ENCODE measurements at regions not wholly inside any gene's neighbourhood (a gene's known extent, or its start where the extent isn't known, plus 50 kb on each side); places are given as distances from the start of the nearest gene placed in this dataset.

GRCh38 chr20:39253051-39253755 lies 291.1 kb downstream of the DHX35 start:
- H3K4me3 ChIP-seq (ENCODE audit: low read depth, low read length), result no peak overlapping the region
- DNase-seq (ENCODE audit: low read depth), result no peak
- no peaks in the 10 kb centered on the region for H3K27me3 ChIP-seq (ENCODE audit: control insufficient read depth, insufficient read depth, low read length)
- H3K36me3 ChIP-seq (ENCODE audit: control insufficient read depth, insufficient read depth, low read length), result no peaks in the 10 kb centered on the region
- TF ChIP-seq CTCF (IDR thresholded peaks at IDR 0.05; ENCODE audit: insufficient read depth, low read length, poor library complexity, severe bottlenecking), result no peak

GRCh38 chr20:39252035-39252434 lies 289.9 kb downstream of the DHX35 start:
- Histone ChIP-seq H3K36me3 (ENCODE audit: control insufficient read depth, insufficient read depth, low read length) (no peaks in the 10 kb centered on the region), H3K4me3 (ENCODE audit: low read depth, low read length) (no peak overlapping the region), H3K27me3 (ENCODE audit: control insufficient read depth, insufficient read depth, low read length) (no peaks in the 10 kb centered on the region)
- no peak for DNase-seq (ENCODE audit: low read depth)
- TF ChIP-seq CTCF (IDR thresholded peaks at IDR 0.05; ENCODE audit: insufficient read depth, low read length, poor library complexity, severe bottlenecking), result no peak

GRCh38 chr20:39249798-39250197 lies 287.7 kb downstream of the DHX35 start:
- no peak for TF ChIP-seq CTCF (IDR thresholded peaks at IDR 0.05; ENCODE audit: insufficient read depth, low read length, poor library complexity, severe bottlenecking)
- H3K36me3 ChIP-seq (ENCODE audit: control insufficient read depth, insufficient read depth, low read length), result no peaks in the 10 kb centered on the region

GRCh38 chr20:39248862-39249485 lies 286.8 kb downstream of the DHX35 start:
- TF ChIP-seq CTCF (IDR thresholded peaks at IDR 0.05; ENCODE audit: insufficient read depth, low read length, poor library complexity, severe bottlenecking), result no peak
- no peak for DNase-seq (ENCODE audit: low read depth)
- H3K36me3 ChIP-seq (ENCODE audit: control insufficient read depth, insufficient read depth, low read length), result no peaks in the 10 kb centered on the region

More at GRCh38 chr20:39249798-39250197, 287.7 kb downstream of the DHX35 start:
- DNase-seq (ENCODE audit: low read depth), result no peak
- H3K27me3 ChIP-seq (ENCODE audit: control insufficient read depth, insufficient read depth, low read length), result no peaks in the 10 kb centered on the region
- no peak overlapping the region for H3K4me3 ChIP-seq (ENCODE audit: low read depth, low read length)

GRCh38 chr20:39248171-39248861 lies 286.2 kb downstream of the DHX35 start:
- no peaks in the 10 kb centered on the region for H3K36me3 ChIP-seq (ENCODE audit: control insufficient read depth, insufficient read depth, low read length)
- no peaks in the 10 kb centered on the region for H3K27me3 ChIP-seq (ENCODE audit: control insufficient read depth, insufficient read depth, low read length)
- DNase-seq (ENCODE audit: low read depth), result no peak
- TF ChIP-seq CTCF (IDR thresholded peaks at IDR 0.05; ENCODE audit: insufficient read depth, low read length, poor library complexity, severe bottlenecking), result no peak
- no peak overlapping the region for H3K4me3 ChIP-seq (ENCODE audit: low read depth, low read length)

More at GRCh38 chr20:39248862-39249485, 286.8 kb downstream of the DHX35 start:
- Histone ChIP-seq H3K27me3 (ENCODE audit: control insufficient read depth, insufficient read depth, low read length) (no peaks in the 10 kb centered on the region), H3K4me3 (ENCODE audit: low read depth, low read length) (no peak overlapping the region)

Measured in kidney epithelial cell (primary cell).